Panc1 (cell line): ENCODE measurements at regions not wholly inside any gene's neighbourhood (a gene's known extent, or its start where the extent isn't known, plus 50 kb on each side); places are given as distances from the start of the nearest gene placed in this dataset.

Source experiments
- ATAC-seq: fragments of 200-7000 bp; cut with Tn5 transposase; 2 replicates; pipeline ENCODE4 v1.9.1; 2020; ENCODE audit warnings: mild to moderate bottlenecking, moderate library complexity
- BruUV-seq: library from RNA; stranded (reverse); fragments of 400-500 nt; replicated peaks from 2 replicates; lab custom pipeline; 2021; lab: Mats Ljungman, UMichigan
- CTCF ChIA-PET: fragments of 300-600 bp; sonication (Branson Sonifier 250); formaldehyde crosslinking; loops from one replicate; lab custom pipeline; 2022; ENCODE audit warnings: antibody characterized with exemption; lab: Charles Lee
- POLR2A ChIA-PET: fragments of 300-600 bp; sonication (Branson Sonifier 250); formaldehyde crosslinking; loops from one replicate; lab custom pipeline; 2022; ENCODE audit warnings: antibody characterized with exemption; lab: Charles Lee
- DNase-seq: peaks from one replicate; pipeline ENCODE4 v3.0.0-alpha.2; 2010; ENCODE audit warnings: low read depth, low spot score
- H3K27ac ChIP-seq: 2 replicates; pipeline ENCODE4 v1.5.1; 2011; ENCODE audit warnings: mild to moderate bottlenecking, low read length, inconsistent platforms
- H3K27me3 ChIP-seq: fragments of 200-500 bp; sonication (Bioruptor generic); 2 replicates; pipeline ENCODE4 v1.6.0; 2014; ENCODE audit warnings: low read length, inconsistent platforms; ENCODE audit not compliant: control insufficient read depth, insufficient read depth
- H3K36me3 ChIP-seq: fragments of 200-500 bp; sonication (Bioruptor generic); 2 replicates; pipeline ENCODE4 v1.5.1; 2014; ENCODE audit warnings: inconsistent platforms, mild to moderate bottlenecking, low read length, moderate library complexity; ENCODE audit not compliant: control insufficient read depth, insufficient read depth
- H3K4me1 ChIP-seq: 2 replicates; pipeline ENCODE4 v1.5.1; 2011; ENCODE audit warnings: inconsistent platforms, mild to moderate bottlenecking, low read length, moderate library complexity; ENCODE audit not compliant: control insufficient read depth, insufficient read depth
- H3K4me3 ChIP-seq, 2 experiments: 2 replicates each; pipeline ENCODE4 v1.5.1; 2011 to 2012; ENCODE audit warnings: low read depth in 2 of 2, low read length in 2 of 2, mild to moderate bottlenecking in 2 of 2, inconsistent platforms in 1 of 2, moderate library complexity in 1 of 2
- H3K9me3 ChIP-seq: fragments of 200-500 bp; sonication (Bioruptor generic); 2 replicates; pipeline ENCODE4 v1.5.1; 2014; ENCODE audit warnings: low read depth, mild to moderate bottlenecking, inconsistent platforms, low read length, moderate library complexity; ENCODE audit not compliant: control insufficient read depth, insufficient read depth
- POLR2AphosphoS5 ChIP-seq: IDR thresholded peaks from 2 replicates; pipeline ENCODE4 v1.6.1; 2012; ENCODE audit warnings: mild to moderate bottlenecking, low read depth, low read length, moderate library complexity
- SIN3A ChIP-seq: IDR thresholded peaks from 2 replicates; pipeline ENCODE4 v1.6.1; 2012; ENCODE audit warnings: low read depth, mild to moderate bottlenecking, low read length, moderate library complexity, borderline replicate concordance; ENCODE audit not compliant: insufficient read depth
- TCF7L2 ChIP-seq: IDR thresholded peaks from 2 replicates; pipeline ENCODE4 v1.6.1; 2011; ENCODE audit warnings: mild to moderate bottlenecking, low read depth, low read length, inconsistent platforms
- in situ Hi-C: cut with HindIII; loops from 2 replicates; pipeline ENCODE4 v1.10.0; 2016; ENCODE audit warnings: low sequenced_read_pairs, low pct_unique_long_range_greater_than_20kb
- intact Hi-C: fragments of 100-400 bp; cut with micrococcal nuclease; formaldehyde crosslinking; loops from one replicate; pipeline ENCODE4 v1.10.0; 2022; ENCODE audit not compliant: unreplicated experiment
- TF ChIP-seq, protein P1 (sequence below): fragments of 450-650 bp; IDR thresholded peaks from 2 replicates; pipeline ENCODE4 v1.5.1; 2017; ENCODE audit warnings: mild to moderate bottlenecking
- TF ChIP-seq, protein P2 (sequence below), 2 experiments: IDR thresholded peaks; 2 replicates each; pipeline ENCODE4 v1.6.1; 2011 to 2012; ENCODE audit warnings: low read depth in 2 of 2, control low read depth in 1 of 2, low read length in 1 of 2, mild to moderate bottlenecking in 1 of 2, moderate library complexity in 1 of 2; ENCODE audit not compliant: insufficient read depth in 1 of 2

DNA sequence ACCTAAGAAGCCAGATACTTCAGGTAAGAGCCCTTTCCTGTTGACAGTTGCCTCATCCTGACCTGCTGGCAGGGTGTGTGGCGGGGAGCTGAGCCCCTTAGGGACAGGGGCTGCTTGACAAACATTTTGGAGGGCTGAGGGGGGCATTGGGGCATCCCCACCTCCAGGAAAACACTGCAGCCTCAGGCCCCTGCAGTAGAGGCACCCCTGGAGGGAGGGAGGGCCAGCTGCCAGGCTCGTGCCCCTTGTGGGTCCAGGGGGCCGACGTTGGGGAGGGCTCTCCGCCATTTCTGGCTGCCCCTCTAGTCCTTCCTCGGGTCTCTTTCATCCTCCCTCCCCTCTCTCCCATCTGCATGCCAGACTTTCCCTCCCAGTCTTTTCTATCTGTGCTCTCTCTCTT is 177.3 kb downstream of the RPS24 start:
- Histone ChIP-seq H3K4me1 (no peaks in the 10 kb centered on the region), H3K36me3 (no peaks in the 10 kb centered on the region), H3K4me3 (no peak overlapping the region), H3K27ac (no peak overlapping the region), H3K9me3 (no peaks in the 10 kb centered on the region), H3K27me3 (peaks cover 2% of the 10 kb centered on the region; the same call in 1 of the 2 replicates)
- in situ Hi-C loops (no loop called here), intact Hi-C loops (loop anchor here (10.0 kb wide), 1 partner anchor 444 kb away; no protein-coding TSS in a partner anchor)
- no TSS peak for BruUV-seq
- POLR2A ChIA-PET = no interaction called here
- DNase-seq (no peak), ATAC-seq (no peak)
- CTCF ChIA-PET = no interaction called here
- TF ChIP-seq, protein P1, sequence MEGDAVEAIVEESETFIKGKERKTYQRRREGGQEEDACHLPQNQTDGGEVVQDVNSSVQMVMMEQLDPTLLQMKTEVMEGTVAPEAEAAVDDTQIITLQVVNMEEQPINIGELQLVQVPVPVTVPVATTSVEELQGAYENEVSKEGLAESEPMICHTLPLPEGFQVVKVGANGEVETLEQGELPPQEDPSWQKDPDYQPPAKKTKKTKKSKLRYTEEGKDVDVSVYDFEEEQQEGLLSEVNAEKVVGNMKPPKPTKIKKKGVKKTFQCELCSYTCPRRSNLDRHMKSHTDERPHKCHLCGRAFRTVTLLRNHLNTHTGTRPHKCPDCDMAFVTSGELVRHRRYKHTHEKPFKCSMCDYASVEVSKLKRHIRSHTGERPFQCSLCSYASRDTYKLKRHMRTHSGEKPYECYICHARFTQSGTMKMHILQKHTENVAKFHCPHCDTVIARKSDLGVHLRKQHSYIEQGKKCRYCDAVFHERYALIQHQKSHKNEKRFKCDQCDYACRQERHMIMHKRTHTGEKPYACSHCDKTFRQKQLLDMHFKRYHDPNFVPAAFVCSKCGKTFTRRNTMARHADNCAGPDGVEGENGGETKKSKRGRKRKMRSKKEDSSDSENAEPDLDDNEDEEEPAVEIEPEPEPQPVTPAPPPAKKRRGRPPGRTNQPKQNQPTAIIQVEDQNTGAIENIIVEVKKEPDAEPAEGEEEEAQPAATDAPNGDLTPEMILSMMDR = no peak
- TF ChIP-seq, protein P2, sequence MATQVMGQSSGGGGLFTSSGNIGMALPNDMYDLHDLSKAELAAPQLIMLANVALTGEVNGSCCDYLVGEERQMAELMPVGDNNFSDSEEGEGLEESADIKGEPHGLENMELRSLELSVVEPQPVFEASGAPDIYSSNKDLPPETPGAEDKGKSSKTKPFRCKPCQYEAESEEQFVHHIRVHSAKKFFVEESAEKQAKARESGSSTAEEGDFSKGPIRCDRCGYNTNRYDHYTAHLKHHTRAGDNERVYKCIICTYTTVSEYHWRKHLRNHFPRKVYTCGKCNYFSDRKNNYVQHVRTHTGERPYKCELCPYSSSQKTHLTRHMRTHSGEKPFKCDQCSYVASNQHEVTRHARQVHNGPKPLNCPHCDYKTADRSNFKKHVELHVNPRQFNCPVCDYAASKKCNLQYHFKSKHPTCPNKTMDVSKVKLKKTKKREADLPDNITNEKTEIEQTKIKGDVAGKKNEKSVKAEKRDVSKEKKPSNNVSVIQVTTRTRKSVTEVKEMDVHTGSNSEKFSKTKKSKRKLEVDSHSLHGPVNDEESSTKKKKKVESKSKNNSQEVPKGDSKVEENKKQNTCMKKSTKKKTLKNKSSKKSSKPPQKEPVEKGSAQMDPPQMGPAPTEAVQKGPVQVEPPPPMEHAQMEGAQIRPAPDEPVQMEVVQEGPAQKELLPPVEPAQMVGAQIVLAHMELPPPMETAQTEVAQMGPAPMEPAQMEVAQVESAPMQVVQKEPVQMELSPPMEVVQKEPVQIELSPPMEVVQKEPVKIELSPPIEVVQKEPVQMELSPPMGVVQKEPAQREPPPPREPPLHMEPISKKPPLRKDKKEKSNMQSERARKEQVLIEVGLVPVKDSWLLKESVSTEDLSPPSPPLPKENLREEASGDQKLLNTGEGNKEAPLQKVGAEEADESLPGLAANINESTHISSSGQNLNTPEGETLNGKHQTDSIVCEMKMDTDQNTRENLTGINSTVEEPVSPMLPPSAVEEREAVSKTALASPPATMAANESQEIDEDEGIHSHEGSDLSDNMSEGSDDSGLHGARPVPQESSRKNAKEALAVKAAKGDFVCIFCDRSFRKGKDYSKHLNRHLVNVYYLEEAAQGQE (IDR thresholded peaks at IDR 0.05; ENCODE audit: insufficient read depth in 1 of 2, low read depth in 2 of 2, low read length in 1 of 2) = no peak
- TF ChIP-seq SIN3A (no peak), POLR2AphosphoS5 (no peak)

DNA sequence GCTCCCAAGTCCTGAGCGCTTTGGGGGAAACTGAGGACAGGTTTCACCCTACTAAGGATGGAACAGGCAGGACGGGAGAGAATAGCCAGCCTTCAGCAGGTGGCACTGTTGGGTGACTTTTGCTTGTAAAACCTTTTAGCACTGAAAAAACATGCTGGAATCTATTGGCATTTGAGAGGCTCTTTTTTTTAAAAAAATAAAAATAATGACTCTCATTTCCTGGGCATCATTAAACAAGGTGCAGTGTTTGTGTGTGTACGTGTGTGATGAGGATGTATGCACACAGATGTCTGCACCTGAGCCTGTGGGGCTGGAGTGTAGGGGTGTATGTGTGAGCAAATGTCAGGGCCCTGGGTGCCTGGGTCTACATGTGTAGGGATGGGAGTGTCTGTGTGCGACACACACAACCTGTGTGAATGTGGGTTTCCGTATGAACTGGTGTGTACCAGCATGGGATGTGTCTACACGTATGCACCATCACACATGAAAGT is 177.9 kb downstream of the RPS24 start:
- no peak overlapping the region for H3K27ac ChIP-seq
- peak; percentile 67 for ATAC-seq
- in situ Hi-C loops (no loop called here), intact Hi-C loops (loop anchor here (10.0 kb wide), 1 partner anchor 443 kb away; no protein-coding TSS in a partner anchor)
- no peaks in the 10 kb centered on the region for H3K9me3 ChIP-seq
- no peaks in the 10 kb centered on the region for H3K36me3 ChIP-seq
- no peaks in the 10 kb centered on the region for H3K4me1 ChIP-seq
- no peak overlapping the region for H3K4me3 ChIP-seq
- CTCF ChIA-PET = no interaction called here
- POLR2A ChIA-PET = no interaction called here
- BruUV-seq = no TSS peak
- DNase-seq = peak; percentile 25
- TF ChIP-seq POLR2AphosphoS5 (no peak), TCF7L2 (no peak), SIN3A (no peak)
- TF ChIP-seq, protein P1 = no peak; the same call in 1 of the 2 replicates
- TF ChIP-seq, protein P2 (IDR thresholded peaks at IDR 0.05; ENCODE audit: insufficient read depth in 1 of 2, low read depth in 2 of 2, low read length in 1 of 2) = no peak
- peaks cover 2% of the 10 kb centered on the region; the same call in 1 of the 2 replicates for H3K27me3 ChIP-seq
